Suprapubic skin (tissue), 3 donors: ENCODE measurements at regions not wholly inside any gene's neighbourhood (a gene's known extent, or its start where the extent isn't known, plus 50 kb on each side); places are given as distances from the start of the nearest gene placed in this dataset.

Experiments
- EP300 ChIP-seq: sonication (generic); formaldehyde crosslinking; IDR thresholded peaks from one replicate; pipeline ENCODE4 v1.6.1; 2017; ENCODE audit warnings: antibody characterized with exemption
- TF ChIP-seq, protein P1 (sequence below), 2 donors: fragments of 200-600 bp in 1 of 2; fragments of 450-650 bp in 1 of 2; sonication (generic) in 1 of 2; IDR thresholded peaks; one replicate each; pipeline ENCODE4 v1.5.1; 2016 to 2019; ENCODE audit warnings: antibody characterized with exemption in 2 of 2, mild to moderate bottlenecking in 1 of 2, moderate library complexity in 1 of 2

DNA sequence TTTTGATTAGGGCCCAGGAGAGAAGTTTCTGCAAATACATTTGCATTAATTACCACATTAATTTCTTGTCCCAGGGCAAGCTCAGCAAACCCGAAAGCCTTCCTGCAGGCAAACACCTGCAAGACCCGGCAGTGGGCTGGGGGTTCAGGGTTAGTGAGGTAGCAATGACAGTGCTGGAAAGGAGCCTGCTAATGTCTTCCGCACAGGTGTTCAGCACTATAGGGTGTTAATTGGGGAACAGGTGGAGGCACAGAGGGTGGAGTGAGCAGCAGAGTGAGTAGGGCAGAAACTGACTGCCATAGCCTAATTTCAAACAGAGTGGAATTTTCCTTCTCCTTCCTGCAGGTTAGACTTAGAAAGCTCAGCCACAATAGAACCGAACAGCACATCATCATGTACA lies 50.9 kb upstream of the UBASH3B start:
- TF ChIP-seq EP300: no peak
- TF ChIP-seq, protein P1, sequence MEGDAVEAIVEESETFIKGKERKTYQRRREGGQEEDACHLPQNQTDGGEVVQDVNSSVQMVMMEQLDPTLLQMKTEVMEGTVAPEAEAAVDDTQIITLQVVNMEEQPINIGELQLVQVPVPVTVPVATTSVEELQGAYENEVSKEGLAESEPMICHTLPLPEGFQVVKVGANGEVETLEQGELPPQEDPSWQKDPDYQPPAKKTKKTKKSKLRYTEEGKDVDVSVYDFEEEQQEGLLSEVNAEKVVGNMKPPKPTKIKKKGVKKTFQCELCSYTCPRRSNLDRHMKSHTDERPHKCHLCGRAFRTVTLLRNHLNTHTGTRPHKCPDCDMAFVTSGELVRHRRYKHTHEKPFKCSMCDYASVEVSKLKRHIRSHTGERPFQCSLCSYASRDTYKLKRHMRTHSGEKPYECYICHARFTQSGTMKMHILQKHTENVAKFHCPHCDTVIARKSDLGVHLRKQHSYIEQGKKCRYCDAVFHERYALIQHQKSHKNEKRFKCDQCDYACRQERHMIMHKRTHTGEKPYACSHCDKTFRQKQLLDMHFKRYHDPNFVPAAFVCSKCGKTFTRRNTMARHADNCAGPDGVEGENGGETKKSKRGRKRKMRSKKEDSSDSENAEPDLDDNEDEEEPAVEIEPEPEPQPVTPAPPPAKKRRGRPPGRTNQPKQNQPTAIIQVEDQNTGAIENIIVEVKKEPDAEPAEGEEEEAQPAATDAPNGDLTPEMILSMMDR (IDR thresholded peaks at IDR 0.05): no peak
